Smooth muscle cell (in vitro differentiated cells): ENCODE measurements at regions not wholly inside any gene's neighbourhood (a gene's known extent, or its start where the extent isn't known, plus 50 kb on each side); places are given as distances from the start of the nearest gene placed in this dataset.

Experiments
- DNase-seq: peaks from one replicate; lab custom pipeline; 2025; ENCODE audit not compliant: unreplicated experiment; lab: John Stamatoyannopoulos, UW
- H2AFZ ChIP-seq: fragments of 200-600 bp; sonication (generic); 2 replicates; pipeline ENCODE4 v1.6.0; 2016; ENCODE audit warnings: antibody characterized with exemption, low read depth, mild to moderate bottlenecking
- H3F3A ChIP-seq: fragments of 200-600 bp; sonication (generic); 2 replicates; pipeline ENCODE4 v1.6.0; 2017; ENCODE audit warnings: antibody characterized with exemption, low read depth
- H3K27ac ChIP-seq: fragments of 200-600 bp; sonication (generic); 2 replicates; pipeline ENCODE4 v1.5.1; 2016; ENCODE audit warnings: low read depth, mild to moderate bottlenecking
- H3K27me3 ChIP-seq: fragments of 200-600 bp; sonication (generic); 2 replicates; pipeline ENCODE4 v1.6.1; 2016; ENCODE audit warnings: low read depth, mild to moderate bottlenecking
- H3K36me3 ChIP-seq: fragments of 200-600 bp; sonication (generic); 2 replicates; pipeline ENCODE4 v1.5.1; 2016; ENCODE audit warnings: low read depth
- H3K4me1 ChIP-seq: fragments of 200-600 bp; sonication (generic); 2 replicates; pipeline ENCODE4 v1.5.1; 2016; ENCODE audit warnings: low read depth
- H3K4me2 ChIP-seq: fragments of 200-600 bp; sonication (generic); 2 replicates; pipeline ENCODE4 v1.6.0; 2016; ENCODE audit warnings: mild to moderate bottlenecking
- H3K4me3 ChIP-seq: fragments of 200-600 bp; sonication (generic); 2 replicates; pipeline ENCODE4 v1.5.1; 2016; ENCODE audit warnings: mild to moderate bottlenecking
- H3K79me2 ChIP-seq: fragments of 200-600 bp; sonication (generic); 2 replicates; pipeline ENCODE4 v1.6.0; 2016; ENCODE audit warnings: low read depth, mild to moderate bottlenecking
- H3K9ac ChIP-seq: fragments of 200-600 bp; sonication (generic); 2 replicates; pipeline ENCODE4 v1.6.0; 2016; ENCODE audit warnings: low read depth
- H3K9me3 ChIP-seq: fragments of 200-600 bp; sonication (generic); replicated peaks from 2 replicates; pipeline ENCODE4 v1.5.1; 2016; ENCODE audit warnings: low read depth
- H4K20me1 ChIP-seq: fragments of 200-600 bp; sonication (generic); 2 replicates; pipeline ENCODE4 v1.6.0; 2016; ENCODE audit warnings: low read depth
- WGBS: methylation state at CpG from one replicate; pipeline ENCODE4 v1.1.7; 2016; ENCODE audit warnings: low lambda C conversion rate; 5-methylcytosine and 5-hydroxymethylcytosine counted together
- TF ChIP-seq, protein P1 (sequence below): fragments of 200-600 bp; sonication (generic); IDR thresholded peaks from 2 replicates; pipeline ENCODE4 v1.5.1; 2017; ENCODE audit warnings: borderline replicate concordance, mild to moderate bottlenecking, antibody characterized with exemption; ENCODE audit not compliant: insufficient read depth, poor library complexity, severe bottlenecking

DNA sequence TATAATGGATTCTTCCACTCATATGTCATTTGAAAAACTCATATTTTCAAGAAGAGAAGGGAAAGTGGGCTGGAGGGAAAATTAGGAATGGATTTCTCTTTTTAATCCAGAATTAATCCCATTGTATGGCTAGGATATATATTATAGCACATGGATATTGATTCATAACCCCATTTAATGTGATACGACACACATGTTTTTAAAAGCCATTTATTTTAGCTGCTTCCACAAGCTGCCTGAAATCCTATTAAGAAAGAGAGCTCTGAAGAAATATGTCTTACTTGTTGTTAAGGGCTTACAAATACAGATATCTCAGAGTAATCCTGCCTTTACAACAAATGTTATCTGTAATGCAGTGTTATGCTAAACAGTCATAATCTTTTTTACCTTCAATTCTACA, 598.6 kb downstream of the AMY1C start:
- Histone ChIP-seq H3K4me2 (no peak overlapping the region), H3K27ac (no peak overlapping the region), H3K9ac (no peak overlapping the region), H2AFZ (no peak overlapping the region), H3F3A (no peaks in the 10 kb centered on the region), H3K4me1 (no peaks in the 10 kb centered on the region), H3K9me3 (no peaks in the 10 kb centered on the region), H4K20me1 (no peaks in the 10 kb centered on the region), H3K79me2 (no peaks in the 10 kb centered on the region), H3K27me3 (no peaks in the 10 kb centered on the region), H3K36me3 (no peaks in the 10 kb centered on the region), H3K4me3 (no peak overlapping the region)
- TF ChIP-seq, protein P1, sequence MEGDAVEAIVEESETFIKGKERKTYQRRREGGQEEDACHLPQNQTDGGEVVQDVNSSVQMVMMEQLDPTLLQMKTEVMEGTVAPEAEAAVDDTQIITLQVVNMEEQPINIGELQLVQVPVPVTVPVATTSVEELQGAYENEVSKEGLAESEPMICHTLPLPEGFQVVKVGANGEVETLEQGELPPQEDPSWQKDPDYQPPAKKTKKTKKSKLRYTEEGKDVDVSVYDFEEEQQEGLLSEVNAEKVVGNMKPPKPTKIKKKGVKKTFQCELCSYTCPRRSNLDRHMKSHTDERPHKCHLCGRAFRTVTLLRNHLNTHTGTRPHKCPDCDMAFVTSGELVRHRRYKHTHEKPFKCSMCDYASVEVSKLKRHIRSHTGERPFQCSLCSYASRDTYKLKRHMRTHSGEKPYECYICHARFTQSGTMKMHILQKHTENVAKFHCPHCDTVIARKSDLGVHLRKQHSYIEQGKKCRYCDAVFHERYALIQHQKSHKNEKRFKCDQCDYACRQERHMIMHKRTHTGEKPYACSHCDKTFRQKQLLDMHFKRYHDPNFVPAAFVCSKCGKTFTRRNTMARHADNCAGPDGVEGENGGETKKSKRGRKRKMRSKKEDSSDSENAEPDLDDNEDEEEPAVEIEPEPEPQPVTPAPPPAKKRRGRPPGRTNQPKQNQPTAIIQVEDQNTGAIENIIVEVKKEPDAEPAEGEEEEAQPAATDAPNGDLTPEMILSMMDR = no peak
- no peak for DNase-seq
- 100% methylated on average over 1 of the region's 1 CpG for WGBS

DNA sequence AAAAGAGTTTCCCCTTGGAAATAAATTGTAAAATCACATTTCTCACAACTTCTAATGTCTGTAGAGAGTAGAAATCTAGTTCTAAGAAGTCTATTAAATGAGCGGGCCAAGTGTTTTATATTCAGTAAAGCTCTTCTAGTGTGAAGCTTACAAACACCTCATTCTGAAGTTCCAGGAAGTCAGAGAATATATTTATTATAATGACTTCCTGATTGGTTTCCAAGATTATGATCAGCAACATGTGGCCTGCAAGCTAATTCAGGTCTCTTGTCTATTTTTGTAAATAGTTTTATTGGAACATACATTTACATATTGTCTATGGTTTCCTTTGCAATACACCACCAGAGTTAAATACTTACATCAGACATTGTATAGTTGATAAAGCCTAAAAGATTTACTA, 603.9 kb downstream of the AMY1C start:
- Histone ChIP-seq H3K27ac (no peak overlapping the region), H3K27me3 (no peaks in the 10 kb centered on the region), H3K9ac (no peak overlapping the region), H3K9me3 (no peaks in the 10 kb centered on the region), H3K36me3 (no peaks in the 10 kb centered on the region), H3K4me3 (no peak overlapping the region), H4K20me1 (no peaks in the 10 kb centered on the region), H3F3A (no peaks in the 10 kb centered on the region), H3K4me1 (no peaks in the 10 kb centered on the region), H3K79me2 (no peaks in the 10 kb centered on the region), H3K4me2 (no peak overlapping the region), H2AFZ (no peak overlapping the region)
- 97% methylated on average over 1 of the region's 1 CpG for WGBS
- DNase-seq = no peak
- TF ChIP-seq, protein P1 = no peak

DNA sequence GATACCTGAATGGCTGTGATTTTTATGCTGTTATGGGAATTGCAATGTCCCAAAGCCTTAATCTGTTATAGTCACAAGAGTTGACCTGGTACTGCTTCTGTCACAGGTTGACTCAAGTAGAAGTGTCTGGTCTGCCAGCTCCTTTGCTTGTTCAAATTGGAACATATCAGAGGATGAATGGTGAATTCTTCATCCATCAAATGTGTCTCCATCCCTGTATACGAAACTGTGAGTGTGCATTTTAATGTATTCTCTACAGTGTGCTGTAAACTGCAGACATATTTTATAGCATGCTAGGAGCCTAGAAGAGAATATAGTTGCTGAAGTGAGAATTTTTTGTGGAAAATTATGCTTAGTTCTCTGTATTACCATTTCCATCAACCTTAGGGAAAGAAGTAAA, 608.4 kb downstream of the AMY1C start:
- Histone ChIP-seq H3K27me3 (no peaks in the 10 kb centered on the region), H3K36me3 (no peaks in the 10 kb centered on the region), H3K9me3 (no peaks in the 10 kb centered on the region), H3K79me2 (no peaks in the 10 kb centered on the region), H4K20me1 (no peaks in the 10 kb centered on the region), H3K4me3 (no peak overlapping the region), H2AFZ (no peak overlapping the region), H3K9ac (no peak overlapping the region), H3K4me1 (no peaks in the 10 kb centered on the region), H3F3A (no peaks in the 10 kb centered on the region), H3K4me2 (no peak overlapping the region), H3K27ac (no peak overlapping the region)
- WGBS = 88% methylated on average over 1 of the region's 1 CpG
- no peak for DNase-seq
- TF ChIP-seq, protein P1 = no peak

DNA sequence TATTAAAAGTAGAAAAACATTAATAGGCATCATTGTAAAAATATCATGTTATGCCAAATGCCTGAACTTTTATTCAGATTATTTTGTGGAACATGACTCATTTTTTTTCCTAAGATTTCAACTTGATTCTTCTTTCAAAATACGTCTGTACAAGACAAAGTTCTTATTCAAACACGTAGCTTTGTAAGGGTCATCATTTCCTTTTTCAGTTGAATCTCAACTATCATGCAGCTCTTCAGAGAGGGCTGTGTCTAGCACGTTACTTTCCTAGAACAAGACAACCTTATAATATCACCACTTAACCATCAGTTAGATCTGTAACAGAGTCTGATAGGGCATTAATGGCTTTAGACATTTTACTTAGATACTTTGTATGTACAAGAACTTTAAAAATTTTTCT, 608.9 kb downstream of the AMY1C start:
- TF ChIP-seq, protein P1 = no peak
- H3K36me3 ChIP-seq = no peaks in the 10 kb centered on the region
- H2AFZ ChIP-seq = no peak overlapping the region
- H3K4me1 ChIP-seq = no peaks in the 10 kb centered on the region
- no peaks in the 10 kb centered on the region for H3K79me2 ChIP-seq
- no peaks in the 10 kb centered on the region for H4K20me1 ChIP-seq
- H3K9me3 ChIP-seq = no peaks in the 10 kb centered on the region
- H3F3A ChIP-seq = no peaks in the 10 kb centered on the region
- no peak overlapping the region for H3K4me3 ChIP-seq
- H3K27me3 ChIP-seq = no peaks in the 10 kb centered on the region
- no peak overlapping the region for H3K9ac ChIP-seq
- H3K4me2 ChIP-seq = no peak overlapping the region
- WGBS = 91% methylated on average over 3 of the region's 3 CpGs
- no peak for DNase-seq
- H3K27ac ChIP-seq = no peak overlapping the region
